H9 (cell line): ENCODE measurements at regions not wholly inside any gene's neighbourhood (a gene's known extent, or its start where the extent isn't known, plus 50 kb on each side); places are given as distances from the start of the nearest gene placed in this dataset.

Experiments
- DNase-seq: peaks from one replicate; pipeline ENCODE4 v3.0.0-alpha.2; 2017
- H2AFZ ChIP-seq: one replicate; pipeline ENCODE4 v1.6.1; 2013; ENCODE audit warnings: mild to moderate bottlenecking, low read length, control low read depth, moderate library complexity
- H2AK5ac ChIP-seq: 2 replicates; pipeline ENCODE4 v1.6.1; 2013; ENCODE audit warnings: low read length, control low read depth, mixed read lengths; ENCODE audit not compliant: insufficient read length
- H2BK120ac ChIP-seq: one replicate; pipeline ENCODE4 v1.6.1; 2013; ENCODE audit warnings: low read depth, mild to moderate bottlenecking, low read length, control low read depth, inconsistent platforms; ENCODE audit not compliant: poor library complexity, severe bottlenecking
- H2BK12ac ChIP-seq: 2 replicates; pipeline ENCODE4 v1.6.1; 2013; ENCODE audit warnings: low read length, control low read depth, mixed read lengths, low read depth; ENCODE audit not compliant: insufficient read length
- H2BK15ac ChIP-seq: 2 replicates; pipeline ENCODE4 v1.6.1; 2013; ENCODE audit warnings: low read depth, low read length, control low read depth
- H2BK20ac ChIP-seq: one replicate; pipeline ENCODE4 v1.6.1; 2013; ENCODE audit warnings: low read depth, mild to moderate bottlenecking, low read length, control low read depth, inconsistent platforms; ENCODE audit not compliant: poor library complexity, severe bottlenecking
- H2BK5ac ChIP-seq: 2 replicates; pipeline ENCODE4 v1.6.1; 2013; ENCODE audit warnings: low read length, control low read depth, mixed read lengths; ENCODE audit not compliant: insufficient read length
- H3K14ac ChIP-seq: 2 replicates; pipeline ENCODE4 v1.6.1; 2013; ENCODE audit warnings: low read length, control low read depth; ENCODE audit not compliant: insufficient read depth
- H3K18ac ChIP-seq: 2 replicates; pipeline ENCODE4 v1.6.1; 2013; ENCODE audit warnings: low read depth, mild to moderate bottlenecking, mixed read lengths, low read length, control low read depth; ENCODE audit not compliant: insufficient read length
- H3K23ac ChIP-seq: 2 replicates; pipeline ENCODE4 v1.6.1; 2013; ENCODE audit warnings: low read length, control low read depth, mixed read lengths, low read depth; ENCODE audit not compliant: insufficient read length
- H3K23me2 ChIP-seq: 2 replicates; pipeline ENCODE4 v1.6.1; 2013; ENCODE audit warnings: low read depth, mild to moderate bottlenecking, mixed read lengths, low read length, control low read depth; ENCODE audit not compliant: insufficient read length, poor library complexity, severe bottlenecking
- H3K27ac ChIP-seq: 2 replicates; pipeline ENCODE4 v1.5.1; 2013; ENCODE audit warnings: low read length, control low read depth, mixed read lengths, low read depth; ENCODE audit not compliant: insufficient read length
- H3K27me3 ChIP-seq: 2 replicates; pipeline ENCODE4 v1.6.1; 2013; ENCODE audit warnings: low read length, control low read depth, inconsistent platforms; ENCODE audit not compliant: insufficient read depth
- H3K4ac ChIP-seq: 2 replicates; pipeline ENCODE4 v1.6.1; 2013; ENCODE audit warnings: low read depth, mild to moderate bottlenecking, control low read depth, inconsistent platforms, low read length, moderate library complexity
- H3K4me1 ChIP-seq: 2 replicates; pipeline ENCODE4 v1.6.1; 2013; ENCODE audit warnings: low read length, control low read depth, inconsistent platforms; ENCODE audit not compliant: insufficient read depth
- H3K4me2 ChIP-seq: 2 replicates; pipeline ENCODE4 v1.6.1; 2013; ENCODE audit warnings: low read length, control low read depth, mixed read lengths; ENCODE audit not compliant: insufficient read length, insufficient read depth
- H3K56ac ChIP-seq: 2 replicates; pipeline ENCODE4 v1.6.1; 2013; ENCODE audit warnings: low read depth, mild to moderate bottlenecking, mixed read lengths, low read length, control low read depth; ENCODE audit not compliant: insufficient read length
- H3K79me1 ChIP-seq: 2 replicates; pipeline ENCODE4 v1.6.1; 2013; ENCODE audit warnings: low read depth, mild to moderate bottlenecking, moderate library complexity, low read length, control low read depth, inconsistent platforms; ENCODE audit not compliant: insufficient read depth, poor library complexity, severe bottlenecking
- H3K79me2 ChIP-seq: 2 replicates; pipeline ENCODE4 v1.6.1; 2013; ENCODE audit warnings: low read length, control low read depth, inconsistent platforms; ENCODE audit not compliant: insufficient read depth
- H3K9ac ChIP-seq: 2 replicates; pipeline ENCODE4 v1.6.1; 2013; ENCODE audit warnings: low read length, control low read depth, mixed read lengths; ENCODE audit not compliant: insufficient read length; ENCODE audit errors: extremely low read depth
- H3K9me3 ChIP-seq: one replicate; pipeline ENCODE4 v1.6.1; 2013; ENCODE audit warnings: low read depth, low read length, inconsistent platforms; ENCODE audit not compliant: control insufficient read depth
- H3T11ph ChIP-seq: one replicate; pipeline ENCODE4 v1.6.1; 2013; ENCODE audit warnings: mild to moderate bottlenecking, low read length, control low read depth, inconsistent platforms
- H4K20me1 ChIP-seq: one replicate; pipeline ENCODE4 v1.6.1; 2013; ENCODE audit not compliant: control insufficient read depth, insufficient read length, insufficient read depth
- H4K5ac ChIP-seq: 2 replicates; pipeline ENCODE4 v1.6.1; 2013; ENCODE audit warnings: low read depth, mild to moderate bottlenecking, mixed read lengths, low read length, control low read depth; ENCODE audit not compliant: insufficient read length
- H4K8ac ChIP-seq: replicated peaks from 2 replicates; pipeline ENCODE4 v1.6.1; 2013; ENCODE audit warnings: low read length, control low read depth, mixed read lengths, low read depth; ENCODE audit not compliant: insufficient read length
- H4K91ac ChIP-seq: 2 replicates; pipeline ENCODE4 v1.6.1; 2013; ENCODE audit warnings: low read depth, mild to moderate bottlenecking, moderate library complexity, mixed read lengths, low read length, control low read depth; ENCODE audit not compliant: insufficient read length
- H3K27ac Mint-ChIP-seq, 3 experiments: 2 replicates in 2 of 3; 3 replicates in 1 of 3; pipeline ENCODE4 v1.8.0; 2020 to 2021; ENCODE audit warnings: mixed read lengths in 3 of 3, mild to moderate bottlenecking in 1 of 3, moderate library complexity in 1 of 3
- H3K27me3 Mint-ChIP-seq: 2 replicates; pipeline ENCODE4 v1.8.0; 2021; ENCODE audit warnings: low read depth, mild to moderate bottlenecking, moderate library complexity, mixed read lengths
- H3K36me3 Mint-ChIP-seq, 3 experiments: 2 replicates in 2 of 3; 3 replicates in 1 of 3; pipeline ENCODE4 v1.8.0; 2020 to 2021; ENCODE audit warnings: low read depth in 3 of 3, mixed read lengths in 3 of 3; ENCODE audit not compliant: insufficient read depth in 1 of 3
- H3K4me1 Mint-ChIP-seq, 2 experiments: 2 replicates each; pipeline ENCODE4 v1.8.0; 2020; ENCODE audit warnings: mixed read lengths in 2 of 2
- H3K4me3 Mint-ChIP-seq, 2 experiments: 2 replicates in 1 of 2; 3 replicates in 1 of 2; pipeline ENCODE4 v1.8.0; 2020 to 2021; ENCODE audit warnings: mild to moderate bottlenecking in 2 of 2, mixed read lengths in 2 of 2, moderate library complexity in 1 of 2
- H3K9me3 Mint-ChIP-seq, 2 experiments: 2 replicates in 1 of 2; 3 replicates in 1 of 2; pipeline ENCODE4 v1.8.0; 2020; ENCODE audit warnings: mild to moderate bottlenecking in 2 of 2, mixed read lengths in 2 of 2, moderate library complexity in 1 of 2
- CTCF ChIP-seq: fragments of 200-600 bp; sonication (generic); conservative IDR thresholded peaks from 3 replicates; pipeline ENCODE4 v1.8.0; 2021; ENCODE audit warnings: antibody characterized with exemption, mild to moderate bottlenecking
- WGBS: extraction: QIAGEN DNeasy Blood & Tissue Kit; methylation state at CpG from one replicate; pipeline ENCODE4 v1.1.7; 2013; ENCODE audit warnings: missing lambda C conversion rate, low lambda C conversion rate, mixed read lengths; ENCODE audit not compliant: insufficient read length; ENCODE audit errors: extremely low coverage; 5-methylcytosine and 5-hydroxymethylcytosine counted together

- no peaks in the 10 kb centered on the region for H4K20me1 ChIP-seq
- H3K23ac ChIP-seq, result no peak overlapping the region
- Mint-ChIP-seq H3K27ac (no peak overlapping the region), H3K9me3 (no peaks in the 10 kb centered on the region), H3K4me1 (peaks cover 0 to 2% of the 10 kb centered on the region in 2 experiments; a peak in 1 of 4 replicates), H3K27me3 (no peaks in the 10 kb centered on the region), H3K4me3 (no peak overlapping the region), H3K36me3 (no peaks in the 10 kb centered on the region)
- no peaks in the 10 kb centered on the region for H3K79me1 ChIP-seq
- H3K4me2 ChIP-seq, result no peak overlapping the region
- H2BK20ac ChIP-seq, result no peak overlapping the region
- no peak overlapping the region for H3K18ac ChIP-seq
- H3K56ac ChIP-seq, result no peak overlapping the region
- no peak overlapping the region for H4K91ac ChIP-seq
- no peak overlapping the region for H2AK5ac ChIP-seq
- H3K79me2 ChIP-seq, result no peaks in the 10 kb centered on the region
- H3K4me1 ChIP-seq, result no peaks in the 10 kb centered on the region
- H4K8ac ChIP-seq, result no peak overlapping the region
- H2BK12ac ChIP-seq, result no peak overlapping the region
- no peaks in the 10 kb centered on the region for H3K23me2 ChIP-seq
- H3K4ac ChIP-seq, result no peak overlapping the region
- H3K14ac ChIP-seq, result no peak overlapping the region
- no peaks in the 10 kb centered on the region for H3K27me3 ChIP-seq
- no peak overlapping the region for H2AFZ ChIP-seq
- H2BK120ac ChIP-seq, result no peak overlapping the region
- H3K9ac ChIP-seq, result no peak overlapping the region
- H3K27ac ChIP-seq, result no peak overlapping the region
- H3K9me3 ChIP-seq, result no peaks in the 10 kb centered on the region
- DNase-seq, result no peak
- no peak overlapping the region for H4K5ac ChIP-seq
- no peak overlapping the region for H3T11ph ChIP-seq
- H2BK15ac ChIP-seq, result no peak overlapping the region
- no CpG with 5 or more reads among the region's 3 CpGs for WGBS
- no peak for TF ChIP-seq CTCF
- H2BK5ac ChIP-seq, result no peak overlapping the region
These were observed 363.4 kb upstream of the SLC24A2 start for GRCh38 chr9:20152151-20152725.
